AG04450 (cell line): ENCODE measurements at regions not wholly inside any gene's neighbourhood (a gene's known extent, or its start where the extent isn't known, plus 50 kb on each side); places are given as distances from the start of the nearest gene placed in this dataset.
A peak's percentile ranks its signal among the peaks of the same experiment; 100 is the strongest.

ENCODE experiments used
- CTCF ChIA-PET: fragments of 300-600, 350-600 bp; formaldehyde crosslinking; extraction: SDS; loops from one replicate; lab custom pipeline; 2022; ENCODE audit warnings: antibody characterized with exemption, inconsistent platforms; lab: Charles Lee
- POLR2A ChIA-PET: fragments of 350-600 bp; formaldehyde crosslinking; extraction: SDS; loops from one replicate; lab custom pipeline; 2021; ENCODE audit warnings: antibody characterized with exemption, inconsistent platforms; lab: Yijun Ruan, JAX
- DNase-seq: peaks from one replicate; pipeline ENCODE4 v3.0.0-alpha.2; 2011; ENCODE audit warnings: low read depth, low spot score
- H3K27ac ChIP-seq: one replicate; pipeline ENCODE4 v1.5.1; 2012; ENCODE audit warnings: low read depth, low read length, control low read depth
- H3K27me3 ChIP-seq: one replicate; pipeline ENCODE4 v1.6.0; 2012; ENCODE audit warnings: low read length; ENCODE audit not compliant: control insufficient read depth, insufficient read depth
- H3K4me3 ChIP-seq: 2 replicates; pipeline ENCODE4 v1.5.1; 2011; ENCODE audit warnings: mild to moderate bottlenecking, low read depth, low read length, control low read depth
- H3K9me3 ChIP-seq: 2 replicates; pipeline ENCODE4 v1.5.1; 2012; ENCODE audit warnings: low read length; ENCODE audit not compliant: control insufficient read depth, insufficient read depth
- TF ChIP-seq, protein P1 (sequence below): IDR thresholded peaks from 2 replicates; pipeline ENCODE4 v1.5.1; 2011; ENCODE audit warnings: low read depth, low read length, control low read depth, inconsistent platforms

DNA sequence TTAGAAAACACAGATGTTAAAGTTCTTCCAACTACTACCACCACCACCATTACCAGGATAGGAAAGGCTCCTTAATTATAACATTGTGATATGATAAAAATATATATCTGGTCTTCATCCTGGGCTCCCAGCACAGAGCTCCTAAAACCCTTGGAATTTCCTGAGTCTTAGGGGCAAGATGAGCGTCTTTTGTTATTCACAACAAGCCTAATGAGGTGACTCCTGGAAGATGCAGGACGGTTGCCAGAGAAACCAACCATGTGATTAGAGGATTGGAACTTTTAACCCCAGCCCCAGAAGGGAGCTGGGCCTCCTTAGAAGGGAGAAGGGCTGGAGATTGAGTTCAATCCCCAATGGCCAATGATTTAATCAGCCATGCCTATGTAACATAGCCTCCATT, 148.0 kb upstream of the ADRA1B start:
- CTCF ChIA-PET, result interaction anchor here (0.7 kb wide), 1 partner anchor 19 kb away, joined by 7 read pairs; no protein-coding TSS in a partner anchor
- POLR2A ChIA-PET, result no interaction called here
- DNase-seq, result no peak

DNA sequence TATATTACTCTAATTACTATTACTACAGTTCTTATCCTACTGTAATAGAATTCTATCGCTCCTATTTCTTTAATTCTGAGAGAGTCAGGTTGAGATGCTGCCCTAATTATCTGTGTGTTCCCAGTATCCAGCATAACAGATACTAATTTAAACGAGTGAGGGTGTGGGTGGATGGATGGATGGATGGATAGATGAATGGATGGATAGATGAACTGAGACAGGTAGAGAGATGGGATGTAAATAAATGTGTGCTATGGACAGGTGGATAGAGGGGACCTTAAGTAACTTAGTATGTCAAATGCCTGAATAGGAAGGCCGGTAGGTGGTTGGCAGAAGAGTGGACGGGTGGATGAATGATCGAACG, 143.6 kb upstream of the ADRA1B start:
- ChIA-PET CTCF (no interaction called here), POLR2A (no interaction called here)
- TF ChIP-seq, protein P1, sequence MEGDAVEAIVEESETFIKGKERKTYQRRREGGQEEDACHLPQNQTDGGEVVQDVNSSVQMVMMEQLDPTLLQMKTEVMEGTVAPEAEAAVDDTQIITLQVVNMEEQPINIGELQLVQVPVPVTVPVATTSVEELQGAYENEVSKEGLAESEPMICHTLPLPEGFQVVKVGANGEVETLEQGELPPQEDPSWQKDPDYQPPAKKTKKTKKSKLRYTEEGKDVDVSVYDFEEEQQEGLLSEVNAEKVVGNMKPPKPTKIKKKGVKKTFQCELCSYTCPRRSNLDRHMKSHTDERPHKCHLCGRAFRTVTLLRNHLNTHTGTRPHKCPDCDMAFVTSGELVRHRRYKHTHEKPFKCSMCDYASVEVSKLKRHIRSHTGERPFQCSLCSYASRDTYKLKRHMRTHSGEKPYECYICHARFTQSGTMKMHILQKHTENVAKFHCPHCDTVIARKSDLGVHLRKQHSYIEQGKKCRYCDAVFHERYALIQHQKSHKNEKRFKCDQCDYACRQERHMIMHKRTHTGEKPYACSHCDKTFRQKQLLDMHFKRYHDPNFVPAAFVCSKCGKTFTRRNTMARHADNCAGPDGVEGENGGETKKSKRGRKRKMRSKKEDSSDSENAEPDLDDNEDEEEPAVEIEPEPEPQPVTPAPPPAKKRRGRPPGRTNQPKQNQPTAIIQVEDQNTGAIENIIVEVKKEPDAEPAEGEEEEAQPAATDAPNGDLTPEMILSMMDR, result no peak

More for the DNA sequence above, 148.0 kb upstream of the ADRA1B start:
- TF ChIP-seq, protein P1, result no peak
- H3K27ac ChIP-seq, result no peak overlapping the region
- H3K4me3 ChIP-seq, result no peak overlapping the region
- no peaks in the 10 kb centered on the region for H3K27me3 ChIP-seq
- H3K9me3 ChIP-seq, result no peaks in the 10 kb centered on the region

DNA sequence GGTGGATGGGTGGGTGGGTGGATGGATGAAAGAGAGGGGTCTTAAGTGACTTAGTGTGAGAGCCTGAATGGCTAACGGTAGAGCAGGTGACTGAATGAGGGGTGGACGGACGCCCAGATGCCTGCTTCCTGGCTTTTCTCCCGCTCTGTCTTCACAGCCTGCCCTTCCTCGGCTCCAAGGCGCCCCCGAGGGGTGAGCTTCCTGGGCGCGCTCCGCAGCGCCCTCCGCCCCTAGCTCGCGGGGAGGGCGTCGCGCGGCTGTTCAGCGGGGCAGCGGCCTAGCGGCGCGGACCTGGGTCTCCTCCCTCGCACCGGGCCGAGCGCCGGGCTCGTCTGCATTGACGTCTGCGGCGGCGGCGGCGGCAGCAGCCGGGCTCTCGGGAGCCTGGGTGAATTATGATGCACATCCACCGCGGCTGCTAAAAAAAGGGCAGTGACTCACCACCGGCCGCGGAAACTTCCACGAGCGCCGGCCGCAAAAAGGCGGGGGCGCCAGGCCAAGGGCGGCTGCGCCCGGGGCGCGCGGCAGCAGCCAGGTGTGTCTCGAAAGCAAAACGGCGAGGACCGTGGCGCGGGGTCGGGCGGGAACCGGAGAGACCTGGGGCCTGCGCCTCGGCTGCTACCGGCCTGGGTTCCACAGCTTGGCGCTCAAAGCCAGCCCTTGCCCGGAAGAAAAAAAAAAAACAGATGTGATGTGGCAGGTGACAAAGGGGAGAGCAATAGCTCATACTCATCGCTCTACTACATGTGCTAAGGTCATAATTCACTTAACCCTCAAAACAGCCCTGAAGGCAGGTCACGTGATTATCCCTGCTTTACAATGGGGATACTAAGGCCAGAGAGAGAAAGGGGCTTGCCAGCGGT, 143.0 kb upstream of the ADRA1B start:
- CTCF ChIA-PET, result no interaction called here
- Histone ChIP-seq H3K27ac (peak overlapping the region; percentile 65), H3K9me3 (no peaks in the 10 kb centered on the region; the same call in 1 of the 2 replicates), H3K4me3 (peak overlapping the region; percentile 56), H3K27me3 (no peaks in the 10 kb centered on the region)
- POLR2A ChIA-PET, result interaction anchor here (0.5 to 1.0 kb wide), 2 partner anchors 46 to 74 kb away, joined by 3 to 11 read pairs; no protein-coding TSS in a partner anchor
- DNase-seq, result peak; percentile 46
- TF ChIP-seq, protein P1, result no peak

More for the DNA sequence above, 143.6 kb upstream of the ADRA1B start:
- no peak for DNase-seq
- Histone ChIP-seq H3K27ac (no peak overlapping the region), H3K4me3 (peak overlapping the region; percentile 52), H3K9me3 (no peaks in the 10 kb centered on the region; the same call in 1 of the 2 replicates), H3K27me3 (no peaks in the 10 kb centered on the region)

DNA sequence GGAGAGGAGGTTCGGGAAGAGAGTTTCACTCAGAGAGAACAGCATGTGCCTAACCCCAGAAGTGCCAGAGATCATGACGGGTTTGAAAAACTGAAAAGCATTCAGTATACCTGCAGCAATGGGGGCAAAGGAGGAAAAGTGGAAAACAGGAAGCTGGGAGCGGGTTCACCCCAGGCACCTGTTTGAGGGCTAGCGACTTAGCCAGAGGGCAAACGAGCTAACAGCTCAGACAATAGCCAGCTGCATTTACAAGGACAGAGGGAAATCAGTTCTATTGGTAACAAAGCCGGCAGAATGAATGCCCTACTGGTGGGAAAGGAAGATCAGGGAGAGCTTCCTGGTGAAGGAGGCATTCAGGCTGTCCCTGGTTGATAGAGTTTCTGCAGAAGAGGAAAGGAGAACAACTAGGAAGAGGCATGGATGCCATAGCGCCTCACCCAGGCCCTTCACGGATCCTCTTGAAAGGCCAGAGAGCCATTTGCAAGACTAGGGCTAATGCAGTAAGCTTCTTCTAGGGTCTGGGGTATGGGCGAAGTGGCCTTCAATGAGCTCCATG, 141.7 kb upstream of the ADRA1B start:
- H3K27ac ChIP-seq, result no peak overlapping the region
- H3K27me3 ChIP-seq, result no peaks in the 10 kb centered on the region
- POLR2A ChIA-PET, result no interaction called here
- CTCF ChIA-PET, result interaction anchor here (1.5 kb wide), 1 partner anchor 330 kb away, joined by 5 read pairs; no protein-coding TSS in a partner anchor
- H3K4me3 ChIP-seq, result no peak overlapping the region
- no peaks in the 10 kb centered on the region; the same call in 1 of the 2 replicates for H3K9me3 ChIP-seq
- TF ChIP-seq, protein P1, result no peak
- DNase-seq, result no peak

DNA sequence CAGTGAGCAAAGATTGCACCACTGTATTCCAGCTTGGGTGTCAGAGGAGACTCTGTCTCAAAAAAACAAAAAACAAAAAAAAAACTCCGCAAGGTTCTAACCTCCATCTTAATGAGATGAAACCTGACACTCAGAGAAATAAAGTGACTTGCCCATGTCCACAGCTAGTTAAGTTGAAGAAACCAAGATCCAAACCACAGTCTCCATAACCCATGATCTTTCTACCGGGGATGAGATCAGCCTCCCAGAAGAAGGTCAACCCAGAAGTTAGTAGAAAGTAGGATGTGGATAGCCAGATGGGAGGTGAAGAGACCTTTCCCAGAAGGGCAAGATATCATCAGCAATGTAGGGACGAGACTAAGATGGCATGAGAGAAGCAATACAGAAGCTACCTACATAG, 140.4 kb upstream of the ADRA1B start:
- DNase-seq, result no peak
- no peak overlapping the region for H3K27ac ChIP-seq
- H3K27me3 ChIP-seq, result no peaks in the 10 kb centered on the region
- CTCF ChIA-PET, result no interaction called here
- H3K9me3 ChIP-seq, result no peaks in the 10 kb centered on the region; the same call in 1 of the 2 replicates
- no peak overlapping the region for H3K4me3 ChIP-seq
- TF ChIP-seq, protein P1, result no peak
- POLR2A ChIA-PET, result no interaction called here
